Fibroblast of upper back skin (primary cell): ENCODE measurements at regions not wholly inside any gene's neighbourhood (a gene's known extent, or its start where the extent isn't known, plus 50 kb on each side); places are given as distances from the start of the nearest gene placed in this dataset.

Experiments used
- DNase-seq: peaks from one replicate; pipeline ENCODE4 v3.0.0-alpha.2; 2013

DNA sequence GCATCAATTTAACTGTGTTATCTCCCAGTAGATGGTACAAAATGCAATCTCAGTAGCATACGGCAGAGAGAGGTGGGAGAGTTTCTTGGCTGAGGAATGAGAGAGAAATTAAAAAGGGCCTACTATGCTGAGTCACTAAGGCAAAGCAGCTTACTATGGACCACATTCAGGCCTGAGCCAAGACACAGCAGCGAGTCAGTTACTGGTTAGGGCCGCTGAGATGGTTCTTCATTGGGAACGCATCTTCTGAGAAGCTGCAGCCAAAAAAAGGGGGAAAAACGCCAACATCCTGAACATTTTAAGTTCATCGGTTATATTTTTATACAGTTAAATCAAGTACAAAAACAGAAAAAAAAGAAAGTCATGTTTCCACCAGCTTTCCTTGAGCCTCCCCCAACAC is 61.1 kb upstream of the BDNF start:
- no peak for DNase-seq

DNA sequence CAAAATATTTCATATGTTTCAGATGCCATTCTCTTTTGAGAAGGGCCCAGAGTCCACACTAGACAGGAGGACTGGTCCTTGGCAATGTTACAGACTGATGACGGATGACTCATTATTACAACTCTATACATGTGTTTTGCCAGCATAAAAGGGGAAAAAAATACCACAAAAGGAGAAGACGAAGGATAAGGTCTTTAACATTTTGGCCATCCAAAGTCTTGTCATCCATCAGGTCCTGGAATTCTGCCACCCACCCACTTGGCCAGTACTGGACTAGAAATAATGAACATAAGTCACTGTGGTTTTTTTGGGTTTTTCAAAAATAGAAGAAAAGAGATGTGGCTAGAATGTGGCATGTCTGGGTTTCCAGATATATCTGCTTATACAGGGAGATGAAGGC is 57.7 kb upstream of the BDNF start:
- DNase-seq: peak; percentile 99

DNA sequence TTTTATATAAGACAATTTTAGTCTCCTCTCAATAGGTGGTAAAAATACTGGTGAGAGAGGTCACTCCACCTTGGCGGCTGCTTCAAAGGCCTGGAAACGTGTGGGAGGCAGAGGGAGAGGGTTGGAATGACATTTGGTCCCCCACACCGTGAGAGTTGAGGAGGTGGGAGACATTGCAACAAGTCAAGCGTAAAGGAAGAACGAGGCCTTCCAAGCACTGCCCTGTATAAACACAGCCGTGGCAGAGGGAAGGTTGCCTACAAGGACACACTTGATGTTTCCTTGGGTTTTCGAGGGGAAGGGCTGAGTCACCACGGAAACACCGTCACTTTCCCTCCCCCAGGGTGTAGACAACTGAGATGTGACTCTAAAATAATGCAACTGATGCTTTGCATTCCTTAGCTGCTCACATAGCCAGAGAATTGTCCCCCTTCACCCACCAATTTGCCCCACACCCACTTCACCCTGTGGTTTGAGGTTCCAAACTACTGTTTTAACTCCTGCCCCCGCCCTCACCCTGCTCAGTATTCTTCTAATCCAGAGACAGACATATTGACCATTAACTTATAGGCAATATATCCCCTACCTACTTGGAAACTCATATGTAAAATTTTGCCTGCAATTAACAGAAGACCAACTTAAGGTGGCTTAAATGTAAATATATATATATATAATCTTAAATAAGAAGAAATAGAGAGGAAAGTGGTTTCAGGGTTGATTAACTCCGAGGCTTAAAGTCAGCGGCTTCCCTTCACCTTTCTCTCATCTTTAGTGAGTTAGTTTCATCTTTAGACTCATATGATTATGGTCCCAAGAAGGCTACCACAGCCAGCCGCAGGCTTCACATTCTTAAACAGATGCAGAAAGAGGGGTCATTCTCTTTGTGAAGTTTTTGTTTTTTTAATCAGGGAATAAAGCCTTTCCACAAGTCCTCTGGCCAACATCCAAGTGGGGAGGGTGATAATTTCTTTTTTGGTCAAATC is 54.1 kb upstream of the BDNF start:
- DNase-seq: peak; percentile 87
